ENCODE measurements at regions not wholly inside any gene's neighbourhood (a gene's known extent, or its start where the extent isn't known, plus 50 kb on each side); places are given as distances from the start of the nearest gene placed in this dataset.

GRCh38 chr9:80467632-80468031 is 895.9 kb downstream of the TLE4 start:
- FAIRE-seq (no peak), DNase-seq (ENCODE audit: low spot score in 2 of 2) (no peak)

- FAIRE-seq, result no peak
- no peak for DNase-seq (ENCODE audit: low spot score in 2 of 2)
Measured at GRCh38 chr9:80465556-80465955, 893.8 kb downstream of the TLE4 start.

GRCh38 chr9:80449513-80449912 is 877.7 kb downstream of the TLE4 start:
- FAIRE-seq, result no peak

GRCh38 chr9:80448996-80449395 is 877.2 kb downstream of the TLE4 start:
- DNase-seq (ENCODE audit: low spot score in 2 of 2) (no peak), FAIRE-seq (no peak)

More at GRCh38 chr9:80449513-80449912, 877.7 kb downstream of the TLE4 start:
- no peak for DNase-seq (ENCODE audit: low spot score in 2 of 2)

GRCh38 chr9:80447876-80448275 is 876.1 kb downstream of the TLE4 start:
- DNase-seq (ENCODE audit: low spot score in 2 of 2) (no peak), FAIRE-seq (no peak)

GRCh38 chr9:80440724-80441123 is 869.0 kb downstream of the TLE4 start:
- FAIRE-seq (no peak), DNase-seq (ENCODE audit: low spot score in 2 of 2) (no peak)

- DNase-seq (ENCODE audit: low spot score in 2 of 2), result no peak
Measured at GRCh38 chr9:80437825-80438224, 866.1 kb downstream of the TLE4 start.

GRCh38 chr9:80437091-80437640 is 865.4 kb downstream of the TLE4 start:
- FAIRE-seq (no peak), DNase-seq (ENCODE audit: low spot score in 2 of 2) (no peak)

More at GRCh38 chr9:80437825-80438224, 866.1 kb downstream of the TLE4 start:
- no peak for FAIRE-seq

- DNase-seq (ENCODE audit: low spot score in 2 of 2) (no peak), FAIRE-seq (no peak)
Measured at GRCh38 chr9:80435591-80435990, 863.8 kb downstream of the TLE4 start.

- FAIRE-seq (no peak), DNase-seq (ENCODE audit: low spot score in 2 of 2) (no peak)
Measured at GRCh38 chr9:80426992-80427391, 855.2 kb downstream of the TLE4 start.

- FAIRE-seq, result no peak
- DNase-seq (ENCODE audit: low spot score in 2 of 2), result no peak
Measured at GRCh38 chr9:80417211-80417773, 845.5 kb downstream of the TLE4 start.

GRCh38 chr9:80410106-80410505 is 838.3 kb downstream of the TLE4 start:
- FAIRE-seq, result no peak

GRCh38 chr9:80407220-80407619 is 835.5 kb downstream of the TLE4 start:
- FAIRE-seq, result no peak
- DNase-seq (ENCODE audit: low spot score in 2 of 2), result no peak

More at GRCh38 chr9:80410106-80410505, 838.3 kb downstream of the TLE4 start:
- no peak for DNase-seq (ENCODE audit: low spot score in 2 of 2)

- no peak for FAIRE-seq
Measured at GRCh38 chr9:80401243-80401642, 829.5 kb downstream of the TLE4 start.

GRCh38 chr9:80400624-80401230 is 829.0 kb downstream of the TLE4 start:
- DNase-seq (ENCODE audit: low spot score in 2 of 2), result no peak
- no peak for FAIRE-seq

More at GRCh38 chr9:80401243-80401642, 829.5 kb downstream of the TLE4 start:
- no peak for DNase-seq (ENCODE audit: low spot score in 2 of 2)

GRCh38 chr9:80399606-80400005 is 827.8 kb downstream of the TLE4 start:
- FAIRE-seq, result no peak
- DNase-seq (ENCODE audit: low spot score in 2 of 2), result no peak

- no peak for DNase-seq (ENCODE audit: low spot score in 2 of 2)
- FAIRE-seq, result no peak
Measured at GRCh38 chr9:80387828-80388227, 816.1 kb downstream of the TLE4 start.

- FAIRE-seq (no peak), DNase-seq (ENCODE audit: low spot score in 2 of 2) (no peak)
Measured at GRCh38 chr9:80385246-80385645, 813.5 kb downstream of the TLE4 start.

- DNase-seq (ENCODE audit: low spot score in 2 of 2) (no peak), FAIRE-seq (no peak)
Measured at GRCh38 chr9:80383331-80383730, 811.6 kb downstream of the TLE4 start.

- DNase-seq (ENCODE audit: low spot score in 2 of 2), result no peak
- no peak for FAIRE-seq
Measured at GRCh38 chr9:80382211-80382891, 810.6 kb downstream of the TLE4 start.

GRCh38 chr9:80380301-80380700 is 808.5 kb downstream of the TLE4 start:
- no peak for DNase-seq (ENCODE audit: low spot score in 2 of 2)
- no peak for FAIRE-seq

Data from frontal cortex (tissue), 3 donors.